Trophoblast cell (in vitro differentiated cells and primary cell): ENCODE measurements at regions not wholly inside any gene's neighbourhood (a gene's known extent, or its start where the extent isn't known, plus 50 kb on each side); places are given as distances from the start of the nearest gene placed in this dataset.
"Not testable (repeated sequence)": the region's sequence is repeated elsewhere in the genome, so short reads cannot be mapped to it uniquely, and the experiment has no call there.

Source experiments
- DNase-seq, 2 donors: peaks; one replicate each; pipeline ENCODE4 v3.0.0-alpha.2; 2016
- H2AFZ ChIP-seq: 2 replicates; pipeline ENCODE4 v1.6.1; 2013; ENCODE audit warnings: low read length, moderate library complexity, mild to moderate bottlenecking; ENCODE audit not compliant: insufficient read depth, poor library complexity
- H2AK5ac ChIP-seq: 2 replicates; pipeline ENCODE4 v1.6.1; 2013; ENCODE audit warnings: mild to moderate bottlenecking, low read length
- H2BK120ac ChIP-seq: 2 replicates; pipeline ENCODE4 v1.6.1; 2013; ENCODE audit warnings: low read length, mild to moderate bottlenecking, moderate library complexity; ENCODE audit not compliant: insufficient read depth, poor library complexity
- H2BK12ac ChIP-seq: 2 replicates; pipeline ENCODE4 v1.6.1; 2013; ENCODE audit warnings: mild to moderate bottlenecking, low read length, moderate library complexity
- H2BK5ac ChIP-seq: 2 replicates; pipeline ENCODE4 v1.6.1; 2013; ENCODE audit warnings: low read length, low read depth, moderate library complexity, mild to moderate bottlenecking; ENCODE audit not compliant: poor library complexity
- H3K14ac ChIP-seq: 2 replicates; pipeline ENCODE4 v1.6.1; 2013; ENCODE audit warnings: mild to moderate bottlenecking, low read length
- H3K18ac ChIP-seq: 2 replicates; pipeline ENCODE4 v1.6.1; 2013; ENCODE audit warnings: mild to moderate bottlenecking, low read length
- H3K23ac ChIP-seq: 2 replicates; pipeline ENCODE4 v1.6.1; 2013; ENCODE audit warnings: low read length
- H3K27ac ChIP-seq: 2 replicates; pipeline ENCODE4 v1.5.1; 2013; ENCODE audit warnings: low read depth, mild to moderate bottlenecking, inconsistent platforms, low read length, moderate library complexity
- H3K27me3 ChIP-seq: 2 replicates; pipeline ENCODE4 v1.6.1; 2013; ENCODE audit warnings: inconsistent platforms, mild to moderate bottlenecking, low read length, moderate library complexity; ENCODE audit not compliant: insufficient read depth
- H3K36me3 ChIP-seq, 2 experiments: 1 replicate in 1 of 2; 2 replicates in 1 of 2; pipeline ENCODE4 v1.6.1; 2013; ENCODE audit warnings: low read length in 2 of 2, mild to moderate bottlenecking in 2 of 2, moderate library complexity in 1 of 2; ENCODE audit not compliant: insufficient read depth in 2 of 2, control insufficient read depth in 1 of 2
- H3K4ac ChIP-seq: 2 replicates; pipeline ENCODE4 v1.6.1; 2013; ENCODE audit warnings: low read depth, mild to moderate bottlenecking, low read length, moderate library complexity
- H3K4me1 ChIP-seq, 2 experiments: 1 replicate in 1 of 2; 2 replicates in 1 of 2; pipeline ENCODE4 v1.6.1; 2013; ENCODE audit warnings: low read length in 2 of 2, mild to moderate bottlenecking in 2 of 2, moderate library complexity in 1 of 2; ENCODE audit not compliant: insufficient read depth in 2 of 2, control insufficient read depth in 1 of 2
- H3K4me2 ChIP-seq: 2 replicates; pipeline ENCODE4 v1.6.1; 2013; ENCODE audit warnings: inconsistent platforms, mild to moderate bottlenecking, low read length, moderate library complexity
- H3K4me3 ChIP-seq: 2 replicates; pipeline ENCODE4 v1.5.1; 2013; ENCODE audit warnings: mild to moderate bottlenecking, low read depth, low read length, inconsistent platforms
- H3K79me1 ChIP-seq: one replicate; pipeline ENCODE4 v1.6.1; 2013; ENCODE audit warnings: low read length
- H3K79me2 ChIP-seq: 2 replicates; pipeline ENCODE4 v1.6.1; 2013; ENCODE audit warnings: low read length, mild to moderate bottlenecking; ENCODE audit not compliant: control insufficient read depth, insufficient read depth, poor library complexity
- H3K9ac ChIP-seq: 2 replicates; pipeline ENCODE4 v1.6.1; 2013; ENCODE audit warnings: mild to moderate bottlenecking, low read length
- H3K9me3 ChIP-seq: 2 replicates; pipeline ENCODE4 v1.6.1; 2013; ENCODE audit warnings: low read depth, mild to moderate bottlenecking, control low read depth, inconsistent platforms, low read length; ENCODE audit not compliant: insufficient read depth
- H4K12ac ChIP-seq: 2 replicates; pipeline ENCODE4 v1.6.1; 2013; ENCODE audit warnings: low read depth, mild to moderate bottlenecking, low read length, moderate library complexity
- H4K8ac ChIP-seq: 2 replicates; pipeline ENCODE4 v1.6.1; 2013; ENCODE audit warnings: low read depth, mild to moderate bottlenecking, low read length, moderate library complexity
- H4K91ac ChIP-seq: one replicate; pipeline ENCODE4 v1.6.1; 2013; ENCODE audit warnings: low read depth, mild to moderate bottlenecking, low read length, moderate library complexity
- WGBS: extraction: QIAGEN DNeasy Blood & Tissue Kit; methylation state at CpG from one replicate; pipeline ENCODE4 v1.1.7; 2013; ENCODE audit warnings: missing lambda C conversion rate; ENCODE audit not compliant: insufficient read length, insufficient coverage; ENCODE audit errors: extremely low coverage; 5-methylcytosine and 5-hydroxymethylcytosine counted together

GRCh38 chr16:13727943-13728342 is 192.0 kb upstream of the ERCC4 start:
- H2AFZ ChIP-seq = no peak overlapping the region
- no peak overlapping the region for H3K9ac ChIP-seq
- H2AK5ac ChIP-seq = no peak overlapping the region
- H3K4me1 ChIP-seq = no peaks in the 10 kb centered on the region
- no peak overlapping the region for H4K91ac ChIP-seq
- H3K18ac ChIP-seq = no peak overlapping the region
- no peak overlapping the region for H3K27ac ChIP-seq
- H2BK12ac ChIP-seq = no peak overlapping the region
- H3K4me2 ChIP-seq = no peak overlapping the region
- H3K4ac ChIP-seq = no peak overlapping the region
- no peaks in the 10 kb centered on the region for H3K36me3 ChIP-seq
- WGBS = no CpG with 5 or more reads among the region's 3 CpGs
- no peak for DNase-seq
- no peak overlapping the region for H3K23ac ChIP-seq
- H3K4me3 ChIP-seq = no peak overlapping the region
- H3K79me1 ChIP-seq = no peaks in the 10 kb centered on the region
- no peaks in the 10 kb centered on the region for H3K27me3 ChIP-seq
- no peaks in the 10 kb centered on the region for H3K79me2 ChIP-seq
- no peak overlapping the region for H2BK120ac ChIP-seq
- H2BK5ac ChIP-seq = no peak overlapping the region
- no peak overlapping the region for H4K12ac ChIP-seq
- no peak overlapping the region for H3K14ac ChIP-seq
- no peaks in the 10 kb centered on the region for H3K9me3 ChIP-seq
- no peak overlapping the region for H4K8ac ChIP-seq

GRCh38 chr16:13733561-13733960 is 186.4 kb upstream of the ERCC4 start:
- H4K91ac ChIP-seq = no peak overlapping the region
- no peak overlapping the region for H3K14ac ChIP-seq
- no peaks in the 10 kb centered on the region for H3K79me1 ChIP-seq
- no peak overlapping the region for H3K18ac ChIP-seq
- H3K4me1 ChIP-seq = no peaks in the 10 kb centered on the region
- no peak overlapping the region for H4K12ac ChIP-seq
- H2BK12ac ChIP-seq = no peak overlapping the region
- H3K36me3 ChIP-seq = no peaks in the 10 kb centered on the region
- H4K8ac ChIP-seq = no peak overlapping the region
- H3K79me2 ChIP-seq = no peaks in the 10 kb centered on the region
- no peak overlapping the region for H3K4me2 ChIP-seq
- no peaks in the 10 kb centered on the region for H3K27me3 ChIP-seq
- no peak overlapping the region for H3K27ac ChIP-seq
- no peak overlapping the region for H3K9ac ChIP-seq
- no peak overlapping the region for H2AK5ac ChIP-seq
- H2BK5ac ChIP-seq = no peak overlapping the region
- no peak overlapping the region for H2BK120ac ChIP-seq
- WGBS = no CpG with 5 or more reads among the region's 3 CpGs
- H3K4ac ChIP-seq = no peak overlapping the region
- no peak overlapping the region for H3K23ac ChIP-seq
- no peak for DNase-seq
- H2AFZ ChIP-seq = no peak overlapping the region
- no peak overlapping the region for H3K4me3 ChIP-seq
- no peaks in the 10 kb centered on the region for H3K9me3 ChIP-seq

GRCh38 chr16:13739621-13740373 is 180.2 kb upstream of the ERCC4 start:
- not testable (repeated sequence) for H3K9me3 ChIP-seq, H3K4ac ChIP-seq, H3K79me1 ChIP-seq, DNase-seq, H3K18ac ChIP-seq, H3K4me2 ChIP-seq, H3K36me3 ChIP-seq, H3K27ac ChIP-seq, H4K12ac ChIP-seq, H2AFZ ChIP-seq, H2BK12ac ChIP-seq, H4K91ac ChIP-seq, H2BK5ac ChIP-seq, H3K27me3 ChIP-seq, H3K4me1 ChIP-seq, H3K14ac ChIP-seq, H2AK5ac ChIP-seq, H3K9ac ChIP-seq, H2BK120ac ChIP-seq, H3K23ac ChIP-seq, H3K79me2 ChIP-seq, H4K8ac ChIP-seq, H3K4me3 ChIP-seq
- no CpG with 5 or more reads among the region's 14 CpGs for WGBS

- H3K79me2 ChIP-seq = no peaks in the 10 kb centered on the region
- no peak overlapping the region for H3K23ac ChIP-seq
- no peak for DNase-seq
- H3K9ac ChIP-seq = no peak overlapping the region
- no peak overlapping the region for H2BK5ac ChIP-seq
- H3K79me1 ChIP-seq = no peaks in the 10 kb centered on the region
- no peak overlapping the region for H3K27ac ChIP-seq
- no peak overlapping the region for H3K4me3 ChIP-seq
- H3K27me3 ChIP-seq = no peaks in the 10 kb centered on the region
- H3K36me3 ChIP-seq = no peaks in the 10 kb centered on the region
- H2AFZ ChIP-seq = no peak overlapping the region
- no peak overlapping the region for H3K18ac ChIP-seq
- no peak overlapping the region for H4K91ac ChIP-seq
- no peak overlapping the region for H3K4me2 ChIP-seq
- H4K12ac ChIP-seq = no peak overlapping the region
- H2BK120ac ChIP-seq = no peak overlapping the region
- no peak overlapping the region for H2AK5ac ChIP-seq
- no peak overlapping the region for H2BK12ac ChIP-seq
- H3K14ac ChIP-seq = no peak overlapping the region
- no peak overlapping the region for H3K4ac ChIP-seq
- peaks cover 2% of the 10 kb centered on the region for H3K9me3 ChIP-seq
- H4K8ac ChIP-seq = no peak overlapping the region
- no peaks in the 10 kb centered on the region for H3K4me1 ChIP-seq
These were observed 177.0 kb upstream of the ERCC4 start for GRCh38 chr16:13742928-13743327.
